SK-N-SH treated with all-trans-retinoic acid at 6 μM for 48 hours (cell line): ENCODE measurements at regions not wholly inside any gene's neighbourhood (a gene's known extent, or its start where the extent isn't known, plus 50 kb on each side); places are given as distances from the start of the nearest gene placed in this dataset.
"Not testable (repeated sequence)": the region's sequence is repeated elsewhere in the genome, so short reads cannot be mapped to it uniquely, and the experiment has no call there.

Experiments
- ATAC-seq: fragments of 200-7000 bp; cut with Tn5 transposase; 3 replicates; pipeline ENCODE4 v1.9.1; 2020; ENCODE audit warnings: mild to moderate bottlenecking, moderate library complexity
- ARNTL ChIP-seq: fragments of 450-650 bp; formaldehyde crosslinking; IDR thresholded peaks from 2 replicates; pipeline ENCODE4 v1.5.0; 2020; ENCODE audit warnings: low read depth, mild to moderate bottlenecking, moderate library complexity, borderline replicate concordance
- BACH2 ChIP-seq: fragments of 250-450 bp; sonication (Bioruptor Pico); IDR thresholded peaks from 2 replicates; pipeline ENCODE4 v1.9.0; 2021; ENCODE audit warnings: mild to moderate bottlenecking, borderline replicate concordance
- CSDC2 ChIP-seq: fragments of 250-450 bp; sonication (Bioruptor Pico); IDR thresholded peaks from 2 replicates; pipeline ENCODE4 v1.5.0; 2020; ENCODE audit warnings: mild to moderate bottlenecking, moderate library complexity
- ESRRG ChIP-seq: fragments of 250-450 bp; sonication (Bioruptor Pico); IDR thresholded peaks from 2 replicates; pipeline ENCODE4 v1.6.1; 2021; ENCODE audit warnings: mild to moderate bottlenecking
- GLIS3 ChIP-seq: fragments of 250-450 bp; sonication (Bioruptor Pico); IDR thresholded peaks from 2 replicates; pipeline ENCODE4 v1.5.0; 2020; ENCODE audit warnings: mild to moderate bottlenecking, moderate library complexity
- ISL1 ChIP-seq: fragments of 250-450 bp; sonication (Bioruptor Pico); IDR thresholded peaks from 2 replicates; pipeline ENCODE4 v2.1.2; 2022; ENCODE audit warnings: mild to moderate bottlenecking, moderate library complexity
- OSR1 ChIP-seq: fragments of 250-450 bp; sonication (Bioruptor Pico); IDR thresholded peaks from 2 replicates; pipeline ENCODE4 v1.8.0; 2022; ENCODE audit warnings: moderate library complexity, mild to moderate bottlenecking, inconsistent platforms
- RARB ChIP-seq: fragments of 250-450 bp; sonication (Bioruptor Pico); IDR thresholded peaks from 2 replicates; pipeline ENCODE4 v1.8.0; 2021; ENCODE audit warnings: mild to moderate bottlenecking, moderate library complexity
- SNAI2 ChIP-seq: fragments of 250-450 bp; sonication (Bioruptor Pico); IDR thresholded peaks from 2 replicates; pipeline ENCODE4 v1.5.0; 2020; ENCODE audit warnings: mild to moderate bottlenecking, moderate library complexity
- TCF4 ChIP-seq: fragments of 250-450 bp; sonication (Bioruptor Pico); IDR thresholded peaks from 2 replicates; pipeline ENCODE4 v1.8.0; 2021; ENCODE audit warnings: mild to moderate bottlenecking, moderate library complexity, borderline replicate concordance
- TOX ChIP-seq: fragments of 250-450 bp; sonication (Bioruptor Pico); IDR thresholded peaks from 2 replicates; pipeline ENCODE4 v1.8.0; 2021; ENCODE audit warnings: mild to moderate bottlenecking, moderate library complexity, borderline replicate concordance
- ZC3H10 ChIP-seq: fragments of 250-450 bp; sonication (Bioruptor Pico); IDR thresholded peaks from 2 replicates; pipeline ENCODE4 v1.5.1; 2021; ENCODE audit warnings: mild to moderate bottlenecking, moderate library complexity
- ZFP3 ChIP-seq: fragments of 250-450 bp; sonication (Bioruptor Pico); IDR thresholded peaks from 2 replicates; pipeline ENCODE4 v1.5.0; 2020; ENCODE audit warnings: mild to moderate bottlenecking, moderate library complexity
- ZNF565 ChIP-seq: fragments of 450-650 bp; formaldehyde crosslinking; conservative IDR thresholded peaks from 2 replicates; pipeline ENCODE4 v1.5.0; 2020; ENCODE audit warnings: low read depth, mild to moderate bottlenecking, moderate library complexity
- ZNF70 ChIP-seq: fragments of 450-650 bp; formaldehyde crosslinking; IDR thresholded peaks from 2 replicates; pipeline ENCODE4 v1.5.0; 2020; ENCODE audit warnings: mild to moderate bottlenecking, moderate library complexity
- ZNF8 ChIP-seq: fragments of 450-650 bp; formaldehyde crosslinking; IDR thresholded peaks from 2 replicates; pipeline ENCODE4 v1.5.0; 2020; ENCODE audit warnings: mild to moderate bottlenecking, moderate library complexity
- TF ChIP-seq, protein P1 (sequence below): fragments of 250-450 bp; sonication (Bioruptor Pico); IDR thresholded peaks from 2 replicates; pipeline ENCODE4 v1.5.1; 2021; ENCODE audit warnings: mild to moderate bottlenecking, moderate library complexity
- TF ChIP-seq, protein P2 (sequence below): fragments of 250-450 bp; sonication (Bioruptor Pico); IDR thresholded peaks from 2 replicates; pipeline ENCODE4 v1.5.0; 2020; ENCODE audit warnings: mild to moderate bottlenecking, moderate library complexity
- TF ChIP-seq, protein P3 (sequence below): fragments of 250-450 bp; sonication (Bioruptor Pico); IDR thresholded peaks from 2 replicates; pipeline ENCODE4 v1.8.0; 2020; ENCODE audit warnings: mild to moderate bottlenecking, moderate library complexity, borderline replicate concordance
- TF ChIP-seq, protein P4 (sequence below): fragments of 250-450 bp; sonication (Bioruptor Pico); IDR thresholded peaks from 2 replicates; pipeline ENCODE4 v1.8.0; 2021; ENCODE audit warnings: low read depth, mild to moderate bottlenecking, moderate library complexity, borderline replicate concordance

DNA sequence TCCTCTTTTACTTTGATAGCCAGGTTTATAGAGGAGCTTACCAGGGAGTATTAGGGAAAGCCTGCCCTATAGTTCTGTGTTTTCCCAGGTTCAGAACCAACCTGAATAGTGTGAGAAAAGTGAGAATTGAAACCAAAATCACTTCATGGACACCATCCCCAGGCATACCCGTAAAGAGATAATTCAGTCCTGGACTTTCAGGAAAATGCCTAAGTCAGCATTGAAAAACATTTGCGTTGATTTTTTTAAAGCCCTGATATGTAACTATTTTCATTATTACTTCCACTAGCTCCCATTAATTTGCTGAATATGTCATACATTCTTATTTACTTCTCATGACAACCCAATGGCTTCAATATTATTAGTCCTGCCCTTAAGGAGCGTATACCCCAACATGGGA, 77.4 kb upstream of the TCF21 start:
- no peak for TF ChIP-seq OSR1
- TF ChIP-seq ZFP3 (CRISPR knock-in tag), result no peak
- TF ChIP-seq CSDC2, result no peak
- no peak for TF ChIP-seq RARB (CRISPR knock-in tag)
- TF ChIP-seq TOX (CRISPR knock-in tag), result no peak
- TF ChIP-seq BACH2 (CRISPR knock-in tag), result no peak
- TF ChIP-seq, protein P1, sequence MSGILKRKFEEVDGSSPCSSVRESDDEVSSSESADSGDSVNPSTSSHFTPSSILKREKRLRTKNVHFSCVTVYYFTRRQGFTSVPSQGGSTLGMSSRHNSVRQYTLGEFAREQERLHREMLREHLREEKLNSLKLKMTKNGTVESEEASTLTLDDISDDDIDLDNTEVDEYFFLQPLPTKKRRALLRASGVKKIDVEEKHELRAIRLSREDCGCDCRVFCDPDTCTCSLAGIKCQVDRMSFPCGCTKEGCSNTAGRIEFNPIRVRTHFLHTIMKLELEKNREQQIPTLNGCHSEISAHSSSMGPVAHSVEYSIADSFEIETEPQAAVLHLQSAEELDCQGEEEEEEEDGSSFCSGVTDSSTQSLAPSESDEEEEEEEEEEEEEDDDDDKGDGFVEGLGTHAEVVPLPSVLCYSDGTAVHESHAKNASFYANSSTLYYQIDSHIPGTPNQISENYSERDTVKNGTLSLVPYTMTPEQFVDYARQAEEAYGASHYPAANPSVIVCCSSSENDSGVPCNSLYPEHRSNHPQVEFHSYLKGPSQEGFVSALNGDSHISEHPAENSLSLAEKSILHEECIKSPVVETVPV (CRISPR knock-in tag), result no peak
- TF ChIP-seq TCF4, result no peak
- TF ChIP-seq GLIS3 (CRISPR knock-in tag), result no peak

DNA sequence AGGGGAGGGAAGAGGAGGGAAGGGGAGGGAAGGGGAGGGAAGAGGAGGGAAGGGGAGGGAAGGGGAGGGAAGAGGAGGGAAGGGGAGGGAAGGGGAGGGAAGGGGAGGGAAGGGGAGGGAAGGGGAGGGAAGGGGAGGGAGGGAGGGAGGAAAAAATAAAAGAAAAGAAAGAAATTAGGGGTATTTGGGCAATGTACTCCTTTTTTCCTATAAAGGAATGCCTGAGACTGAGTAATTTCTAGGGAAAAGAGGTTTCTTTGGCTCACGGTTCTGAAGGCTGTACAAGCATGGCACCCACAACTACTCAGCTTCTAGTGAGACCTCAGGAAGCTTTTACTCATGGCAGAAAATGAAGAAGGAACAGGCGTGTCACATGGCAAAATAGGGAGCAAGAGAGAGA, 76.5 kb upstream of the TCF21 start:
- ATAC-seq, result not testable (repeated sequence)

More for the DNA sequence above, 77.4 kb upstream of the TCF21 start:
- ATAC-seq, result no peak

DNA sequence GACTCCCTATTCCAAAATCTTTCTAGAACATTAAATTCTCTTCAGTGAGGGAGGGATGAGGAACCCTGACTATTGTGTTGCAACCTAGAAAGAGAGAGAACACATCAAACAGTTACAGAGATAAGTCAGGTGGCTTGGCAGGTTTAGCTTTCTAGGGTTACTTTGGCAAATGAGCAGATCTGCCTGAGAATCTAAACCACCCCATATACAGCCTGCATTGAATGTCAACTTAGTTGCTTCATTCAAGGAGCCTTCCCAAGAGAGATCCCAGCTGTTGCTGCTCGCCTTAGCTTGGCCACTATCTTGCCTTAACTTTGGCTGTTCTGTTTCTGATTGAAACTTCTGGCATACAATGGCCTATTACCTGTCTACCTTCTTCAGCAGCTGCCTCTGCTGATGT, 74.7 kb upstream of the TCF21 start:
- ATAC-seq, result no peak
- TF ChIP-seq ISL1 (no peak), GLIS3 (CRISPR knock-in tag) (no peak), TCF4 (no peak), SNAI2 (no peak), ZNF70 (CRISPR knock-in tag) (no peak)
- TF ChIP-seq, protein P2, sequence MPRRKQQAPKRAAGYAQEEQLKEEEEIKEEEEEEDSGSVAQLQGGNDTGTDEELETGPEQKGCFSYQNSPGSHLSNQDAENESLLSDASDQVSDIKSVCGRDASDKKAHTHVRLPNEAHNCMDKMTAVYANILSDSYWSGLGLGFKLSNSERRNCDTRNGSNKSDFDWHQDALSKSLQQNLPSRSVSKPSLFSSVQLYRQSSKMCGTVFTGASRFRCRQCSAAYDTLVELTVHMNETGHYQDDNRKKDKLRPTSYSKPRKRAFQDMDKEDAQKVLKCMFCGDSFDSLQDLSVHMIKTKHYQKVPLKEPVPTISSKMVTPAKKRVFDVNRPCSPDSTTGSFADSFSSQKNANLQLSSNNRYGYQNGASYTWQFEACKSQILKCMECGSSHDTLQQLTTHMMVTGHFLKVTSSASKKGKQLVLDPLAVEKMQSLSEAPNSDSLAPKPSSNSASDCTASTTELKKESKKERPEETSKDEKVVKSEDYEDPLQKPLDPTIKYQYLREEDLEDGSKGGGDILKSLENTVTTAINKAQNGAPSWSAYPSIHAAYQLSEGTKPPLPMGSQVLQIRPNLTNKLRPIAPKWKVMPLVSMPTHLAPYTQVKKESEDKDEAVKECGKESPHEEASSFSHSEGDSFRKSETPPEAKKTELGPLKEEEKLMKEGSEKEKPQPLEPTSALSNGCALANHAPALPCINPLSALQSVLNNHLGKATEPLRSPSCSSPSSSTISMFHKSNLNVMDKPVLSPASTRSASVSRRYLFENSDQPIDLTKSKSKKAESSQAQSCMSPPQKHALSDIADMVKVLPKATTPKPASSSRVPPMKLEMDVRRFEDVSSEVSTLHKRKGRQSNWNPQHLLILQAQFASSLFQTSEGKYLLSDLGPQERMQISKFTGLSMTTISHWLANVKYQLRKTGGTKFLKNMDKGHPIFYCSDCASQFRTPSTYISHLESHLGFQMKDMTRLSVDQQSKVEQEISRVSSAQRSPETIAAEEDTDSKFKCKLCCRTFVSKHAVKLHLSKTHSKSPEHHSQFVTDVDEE (CRISPR knock-in tag), result no peak
- TF ChIP-seq, all 23 proteins: peak for 0

DNA sequence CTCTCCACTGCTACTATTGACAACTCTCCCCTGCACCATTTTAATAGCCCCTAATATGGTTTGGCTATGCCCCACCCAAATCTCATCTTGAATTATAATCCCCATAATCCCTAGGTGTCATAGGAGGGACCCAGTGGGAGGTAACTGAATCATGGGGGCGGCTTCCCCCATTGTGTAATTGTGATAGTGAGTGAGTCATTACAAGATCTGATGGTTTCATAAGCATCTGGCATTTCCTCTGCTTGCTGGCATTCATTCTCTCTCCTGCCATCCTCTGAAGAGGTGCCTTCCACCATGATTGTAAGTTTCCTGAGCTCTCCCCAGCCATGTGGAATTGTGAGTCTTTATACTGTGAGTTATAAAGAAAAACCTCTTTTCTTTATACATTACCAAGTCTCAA, 74.1 kb upstream of the TCF21 start:
- ATAC-seq, result no peak

DNA sequence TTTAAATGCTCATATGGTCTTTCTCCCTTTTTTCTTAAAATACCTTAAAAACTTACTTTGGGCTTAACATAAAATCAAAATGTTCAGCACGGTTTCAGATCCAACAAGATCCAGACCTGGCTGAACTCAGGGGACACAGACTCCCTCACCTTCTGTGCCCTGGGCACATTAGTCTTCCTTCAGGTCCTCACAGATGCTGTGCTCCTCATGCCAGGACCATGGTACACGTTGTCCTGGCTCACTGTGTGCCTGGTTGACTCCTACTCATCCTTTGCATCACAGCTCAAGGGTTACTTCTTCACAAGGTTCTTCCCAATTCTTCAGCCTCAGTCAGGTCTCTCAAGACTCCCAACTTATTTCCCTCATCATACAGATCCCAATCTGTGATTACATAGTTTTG, 73.6 kb upstream of the TCF21 start:
- ATAC-seq, result no peak
- TF ChIP-seq, protein P3, sequence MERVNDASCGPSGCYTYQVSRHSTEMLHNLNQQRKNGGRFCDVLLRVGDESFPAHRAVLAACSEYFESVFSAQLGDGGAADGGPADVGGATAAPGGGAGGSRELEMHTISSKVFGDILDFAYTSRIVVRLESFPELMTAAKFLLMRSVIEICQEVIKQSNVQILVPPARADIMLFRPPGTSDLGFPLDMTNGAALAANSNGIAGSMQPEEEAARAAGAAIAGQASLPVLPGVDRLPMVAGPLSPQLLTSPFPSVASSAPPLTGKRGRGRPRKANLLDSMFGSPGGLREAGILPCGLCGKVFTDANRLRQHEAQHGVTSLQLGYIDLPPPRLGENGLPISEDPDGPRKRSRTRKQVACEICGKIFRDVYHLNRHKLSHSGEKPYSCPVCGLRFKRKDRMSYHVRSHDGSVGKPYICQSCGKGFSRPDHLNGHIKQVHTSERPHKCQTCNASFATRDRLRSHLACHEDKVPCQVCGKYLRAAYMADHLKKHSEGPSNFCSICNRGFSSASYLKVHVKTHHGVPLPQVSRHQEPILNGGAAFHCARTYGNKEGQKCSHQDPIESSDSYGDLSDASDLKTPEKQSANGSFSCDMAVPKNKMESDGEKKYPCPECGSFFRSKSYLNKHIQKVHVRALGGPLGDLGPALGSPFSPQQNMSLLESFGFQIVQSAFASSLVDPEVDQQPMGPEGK (CRISPR knock-in tag), result no peak
- TF ChIP-seq ZNF8 (CRISPR knock-in tag), result no peak
- no peak for TF ChIP-seq SNAI2
- no peak for TF ChIP-seq ZFP3 (CRISPR knock-in tag)
- TF ChIP-seq ZNF70 (CRISPR knock-in tag), result no peak

More for the DNA sequence above, 74.1 kb upstream of the TCF21 start:
- no peak for TF ChIP-seq ARNTL (CRISPR knock-in tag)
- no peak for TF ChIP-seq ZC3H10 (CRISPR knock-in tag)
- no peak for TF ChIP-seq ISL1
- TF ChIP-seq RARB (CRISPR knock-in tag), result no peak
- TF ChIP-seq, protein P4, sequence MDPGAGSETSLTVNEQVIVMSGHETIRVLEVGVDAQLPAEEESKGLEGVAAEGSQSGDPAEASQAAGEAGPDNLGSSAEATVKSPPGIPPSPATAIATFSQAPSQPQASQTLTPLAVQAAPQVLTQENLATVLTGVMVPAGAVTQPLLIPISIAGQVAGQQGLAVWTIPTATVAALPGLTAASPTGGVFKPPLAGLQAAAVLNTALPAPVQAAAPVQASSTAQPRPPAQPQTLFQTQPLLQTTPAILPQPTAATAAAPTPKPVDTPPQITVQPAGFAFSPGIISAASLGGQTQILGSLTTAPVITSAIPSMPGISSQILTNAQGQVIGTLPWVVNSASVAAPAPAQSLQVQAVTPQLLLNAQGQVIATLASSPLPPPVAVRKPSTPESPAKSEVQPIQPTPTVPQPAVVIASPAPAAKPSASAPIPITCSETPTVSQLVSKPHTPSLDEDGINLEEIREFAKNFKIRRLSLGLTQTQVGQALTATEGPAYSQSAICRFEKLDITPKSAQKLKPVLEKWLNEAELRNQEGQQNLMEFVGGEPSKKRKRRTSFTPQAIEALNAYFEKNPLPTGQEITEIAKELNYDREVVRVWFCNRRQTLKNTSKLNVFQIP, result no peak
- no peak for TF ChIP-seq GLIS3 (CRISPR knock-in tag)
- TF ChIP-seq BACH2 (CRISPR knock-in tag), result no peak
- no peak for TF ChIP-seq ZNF565
- no peak for TF ChIP-seq TCF4
- TF ChIP-seq, protein P3 (CRISPR knock-in tag), result no peak
- TF ChIP-seq CSDC2, result no peak
- no peak for TF ChIP-seq ESRRG (CRISPR knock-in tag)
